NCI-H146 (cell line): ENCODE measurements at regions not wholly inside any gene's neighbourhood (a gene's known extent, or its start where the extent isn't known, plus 50 kb on each side); places are given as distances from the start of the nearest gene placed in this dataset.
"Not testable (repeated sequence)": the region's sequence is repeated elsewhere in the genome, so short reads cannot be mapped to it uniquely, and the experiment has no call there.

Experiments used
- DNase-seq: peaks from one replicate; lab custom pipeline; 2025; lab: John Stamatoyannopoulos, UW

- no peak for DNase-seq
These were observed 140.5 kb downstream of the ARL4A start for GRCh38 chr7:12827920-12828319.

DNA sequence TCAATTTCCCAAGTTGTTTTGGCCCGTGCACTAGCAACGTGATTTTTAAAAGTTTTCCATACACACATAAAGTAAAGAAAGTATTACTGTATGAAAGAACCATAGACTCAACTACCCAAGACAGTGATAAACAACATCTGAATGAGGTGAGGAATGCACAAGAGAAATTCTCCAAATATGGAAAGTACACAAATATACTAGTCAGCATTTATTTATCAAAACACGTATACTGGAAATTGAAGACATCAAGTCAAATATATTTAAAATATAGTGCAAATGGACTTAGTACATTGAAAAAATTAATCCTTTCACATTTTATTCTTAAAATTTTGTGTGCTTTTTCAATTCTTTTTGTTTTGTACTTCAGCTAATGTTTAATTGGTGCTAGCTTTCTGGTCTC, 143.6 kb downstream of the ARL4A start:
- no peak for DNase-seq

- no peak for DNase-seq
These were observed 146.4 kb downstream of the ARL4A start for GRCh38 chr7:12833829-12834228.

- no peak for DNase-seq
These were observed 147.3 kb downstream of the ARL4A start for GRCh38 chr7:12834782-12835181.

GRCh38 chr7:12839508-12840153, 152.2 kb downstream of the ARL4A start:
- peak; percentile 75 for DNase-seq

- not testable (repeated sequence) for DNase-seq
These were observed 157.3 kb downstream of the ARL4A start for GRCh38 chr7:12844732-12845131.

GRCh38 chr7:12847001-12847400, 159.6 kb downstream of the ARL4A start:
- DNase-seq, result no peak

GRCh38 chr7:12851142-12851541, 163.7 kb downstream of the ARL4A start:
- DNase-seq, result no peak

- DNase-seq, result no peak
These were observed 164.4 kb downstream of the ARL4A start for GRCh38 chr7:12851841-12852240.

DNA sequence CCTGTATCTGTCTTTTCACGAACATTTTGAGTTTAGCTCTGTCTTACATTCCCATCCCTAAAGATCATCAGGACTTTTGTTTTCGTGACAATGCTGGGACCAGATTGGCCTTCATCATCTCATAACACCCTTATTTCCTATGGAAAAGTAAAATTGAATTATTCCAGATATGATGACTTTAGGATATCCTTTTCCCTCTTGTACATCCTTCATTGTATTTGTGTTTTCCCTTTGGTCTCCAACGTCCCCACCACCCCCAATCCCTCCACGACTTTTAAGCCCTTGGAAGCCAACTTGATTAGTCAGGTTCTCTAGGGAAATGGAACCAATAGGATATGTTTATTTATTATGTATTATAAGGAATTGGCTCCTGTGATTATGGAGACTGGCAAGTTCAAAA, 167.6 kb downstream of the ARL4A start:
- DNase-seq, result no peak

DNA sequence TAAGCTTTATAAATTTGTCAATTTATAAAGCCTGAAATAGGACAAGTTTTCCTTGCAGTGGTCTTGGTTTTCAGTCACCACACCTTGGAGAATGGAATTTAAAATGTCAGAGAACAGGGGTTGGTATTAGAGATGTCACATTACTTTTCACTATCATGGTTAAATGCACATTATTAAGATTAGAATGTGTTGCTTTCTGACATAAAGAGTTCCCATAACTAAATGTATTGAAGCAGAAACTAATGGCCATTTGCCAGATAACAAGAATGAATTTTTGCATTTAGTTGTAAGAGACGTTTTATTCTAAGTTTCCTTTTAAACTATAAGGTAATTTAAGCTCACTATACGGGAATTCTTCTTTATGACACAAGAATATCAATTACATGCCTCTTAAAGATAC, 172.3 kb downstream of the ARL4A start:
- no peak for DNase-seq

DNA sequence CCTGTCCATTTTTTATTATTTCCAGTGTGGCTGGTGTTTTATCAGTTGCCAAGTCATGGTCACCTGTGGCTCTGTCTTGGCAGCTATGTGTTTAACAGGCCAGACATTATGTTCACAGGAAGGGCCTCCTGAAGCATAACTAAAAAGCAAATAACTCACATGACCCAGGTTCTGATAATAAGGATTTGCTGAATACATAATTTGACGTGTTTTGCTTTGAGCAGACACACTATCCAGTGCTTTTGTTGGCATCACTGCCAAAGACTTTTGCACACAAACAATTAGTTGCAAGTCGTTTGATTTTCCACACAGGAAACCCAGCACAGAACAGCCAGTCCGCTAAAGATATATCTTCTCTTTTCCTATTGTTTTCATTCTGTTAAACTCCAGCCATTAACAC, 173.6 kb downstream of the ARL4A start:
- peak; percentile 38 for DNase-seq

DNA sequence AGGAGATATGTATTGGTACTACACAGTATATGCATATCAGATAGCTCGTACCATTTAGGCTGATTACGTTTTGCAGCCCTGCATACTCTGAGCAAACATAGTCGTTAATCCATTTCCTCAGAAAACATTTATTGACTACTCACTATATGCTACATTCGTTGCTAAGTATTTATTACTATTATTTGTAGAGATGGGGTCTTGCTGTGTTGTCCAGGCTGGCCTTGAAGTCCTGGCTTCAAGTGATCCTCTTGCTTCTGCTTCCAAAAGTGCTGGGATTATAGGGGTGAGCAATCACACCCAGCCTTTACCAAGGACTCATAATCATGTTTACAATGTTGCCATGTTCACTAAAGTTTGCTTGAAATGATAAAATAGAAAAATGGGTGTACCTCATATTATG, 174.7 kb downstream of the ARL4A start:
- DNase-seq, result no peak

DNA sequence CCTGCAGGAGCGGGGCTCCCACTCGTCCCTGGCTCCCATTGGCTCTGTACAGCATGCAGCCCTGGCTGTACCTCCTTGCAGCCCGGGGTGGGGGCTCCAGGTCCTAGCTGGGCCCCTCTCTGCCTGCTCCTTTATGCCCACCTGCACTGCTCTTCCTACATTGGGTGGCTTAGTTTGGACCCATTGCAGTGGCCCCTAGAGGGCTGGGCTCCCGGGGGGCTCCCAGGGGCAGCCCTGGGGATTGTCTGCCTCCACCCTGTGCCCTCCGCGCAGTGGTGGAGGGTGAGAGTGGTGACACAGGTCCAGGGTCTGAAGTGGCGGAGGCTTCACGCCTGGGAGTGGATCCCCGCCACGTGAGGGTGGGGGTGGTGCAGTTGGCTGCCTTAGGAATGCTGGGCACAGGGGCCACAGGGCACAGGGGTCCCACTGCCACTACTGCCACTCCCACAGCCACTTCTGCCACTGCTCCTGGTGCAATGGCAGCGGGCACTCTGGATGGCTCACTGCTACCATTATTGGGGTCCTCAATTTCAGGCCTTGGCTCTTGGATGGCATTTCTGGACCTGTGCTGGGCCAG, 177.1 kb downstream of the ARL4A start:
- no peak for DNase-seq

- no peak for DNase-seq
These were observed 178.2 kb downstream of the ARL4A start for GRCh38 chr7:12865593-12865992.

GRCh38 chr7:12866207-12866606, 178.8 kb downstream of the ARL4A start:
- DNase-seq, result no peak

DNA sequence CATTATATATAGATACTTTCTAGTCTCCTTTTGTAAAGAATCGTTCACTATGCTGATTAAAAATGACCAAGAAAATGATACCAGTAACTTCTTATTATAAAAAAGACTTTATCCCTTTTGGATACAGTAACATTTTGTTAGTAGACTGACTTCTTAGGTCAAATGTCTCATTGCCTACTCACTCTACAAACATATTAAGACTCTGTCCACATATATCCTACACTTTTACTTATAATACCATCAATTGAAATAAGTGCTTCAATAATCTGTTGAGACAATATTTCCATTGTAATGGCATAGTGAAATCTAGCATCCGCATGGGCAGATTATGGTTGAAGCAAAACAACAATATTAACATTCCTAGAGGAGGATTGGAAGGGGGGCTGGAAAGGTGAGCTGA, 180.6 kb downstream of the ARL4A start:
- DNase-seq, result no peak

DNA sequence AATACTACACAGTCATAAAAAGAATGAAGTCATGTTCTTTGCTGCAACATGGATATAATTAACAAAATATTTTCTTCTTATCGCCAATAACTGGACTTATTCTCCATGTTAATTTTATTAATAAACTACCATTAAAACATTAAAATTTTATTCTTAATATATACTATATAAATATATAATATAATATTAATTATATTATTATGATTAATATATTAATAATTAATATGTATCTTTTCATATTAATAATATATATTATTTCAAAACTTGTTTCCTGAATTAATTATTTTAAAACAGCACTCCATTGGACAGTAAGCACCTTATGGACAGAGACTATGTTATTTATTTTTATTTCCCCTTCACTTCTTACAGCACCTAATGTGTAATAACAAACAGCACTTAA, 182.8 kb downstream of the ARL4A start:
- DNase-seq, result no peak

GRCh38 chr7:12872487-12872886, 185.1 kb downstream of the ARL4A start:
- no peak for DNase-seq

- DNase-seq, result no peak
These were observed 186.1 kb downstream of the ARL4A start for GRCh38 chr7:12873571-12873970.

- no peak for DNase-seq
These were observed 191.7 kb downstream of the ARL4A start for GRCh38 chr7:12879139-12879538.

DNA sequence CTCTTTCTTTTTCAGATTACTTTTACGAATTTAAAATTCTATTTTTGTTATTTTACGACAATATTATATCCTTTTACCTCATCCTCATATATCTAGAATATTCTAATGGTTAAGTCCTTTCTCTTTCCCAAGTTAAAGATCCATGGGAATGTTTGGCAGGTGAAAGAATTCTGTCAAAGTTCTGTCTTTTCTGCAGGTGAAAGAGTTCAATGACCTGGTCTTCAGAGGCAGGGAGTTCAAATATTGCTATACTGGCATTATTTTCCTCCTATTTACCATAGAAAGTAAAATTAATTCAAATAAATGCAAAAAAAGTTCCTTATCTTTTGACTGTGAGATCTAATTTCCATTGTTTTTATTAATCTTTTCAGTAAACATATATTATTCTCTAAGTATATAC, 194.3 kb downstream of the ARL4A start:
- no peak for DNase-seq

- no peak for DNase-seq
These were observed 195.3 kb downstream of the ARL4A start for GRCh38 chr7:12882710-12883109.

DNA sequence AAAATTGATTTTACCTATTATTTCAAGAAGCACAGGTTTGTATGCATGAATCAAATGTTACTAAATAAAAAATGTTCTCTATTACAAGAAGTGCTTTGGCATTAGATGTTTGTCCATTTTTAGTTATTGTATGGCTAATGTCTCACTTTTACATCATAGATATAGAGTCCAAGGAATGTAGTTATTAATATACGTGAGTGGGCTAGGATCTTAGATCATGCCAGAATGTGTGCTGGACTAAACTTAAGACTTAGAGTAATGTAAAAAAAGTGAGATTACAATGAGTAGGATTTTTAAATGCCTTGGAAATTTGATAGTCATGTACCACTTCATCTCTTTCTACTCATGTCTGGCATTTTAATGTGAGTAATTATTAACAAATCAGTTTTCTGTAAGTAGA, 196.6 kb downstream of the ARL4A start:
- no peak for DNase-seq
